CD4-positive, alpha-beta T cell treated with Interleukin-10 for 1 hour (primary cell): ENCODE measurements at regions not wholly inside any gene's neighbourhood (a gene's known extent, or its start where the extent isn't known, plus 50 kb on each side); places are given as distances from the start of the nearest gene placed in this dataset.

Source experiments
- DNase-seq: peaks from one replicate; pipeline ENCODE4 v3.0.0-alpha.2; 2020

DNA sequence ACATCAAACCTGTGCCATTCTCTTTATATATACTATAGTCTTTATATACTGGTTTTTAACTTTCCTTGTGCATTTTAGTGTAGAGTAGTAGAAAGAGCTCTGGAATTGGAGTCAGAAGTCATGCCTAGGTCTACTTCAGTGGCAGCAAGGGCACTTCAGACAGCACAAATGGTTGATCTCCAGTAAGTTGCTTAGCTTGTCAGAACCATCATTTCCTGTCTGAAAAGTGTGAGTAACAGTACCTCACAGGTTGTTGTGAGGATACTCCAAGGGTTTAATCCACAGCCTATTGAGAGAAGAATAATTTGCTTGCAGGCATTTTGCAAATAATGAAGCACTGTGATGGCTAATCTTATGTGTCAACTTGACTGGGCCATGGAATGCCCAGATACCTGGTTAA is 95.8 kb upstream of the NR4A3 start:
- no peak for DNase-seq

DNA sequence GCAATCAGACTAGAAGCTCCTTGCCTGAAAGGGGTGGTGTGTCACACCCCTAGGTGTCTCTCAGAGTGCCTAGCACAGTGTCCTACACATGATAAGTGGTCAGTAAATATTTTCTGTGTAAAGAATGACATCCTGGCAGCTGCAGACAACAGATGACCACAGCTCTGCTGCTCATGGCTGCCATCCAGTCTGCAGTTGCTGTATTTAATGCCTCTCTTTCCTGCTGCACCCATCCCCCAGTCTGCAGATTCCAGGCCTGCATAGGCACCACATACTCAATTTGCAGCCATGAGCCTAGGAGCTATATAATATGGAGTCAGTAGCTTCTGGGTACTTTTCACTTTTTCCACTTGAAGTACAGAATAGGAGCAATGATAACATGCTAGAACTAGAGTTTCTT is 94.9 kb upstream of the NR4A3 start:
- no peak for DNase-seq

GRCh38 chr9:99730062-99730461 is 91.6 kb upstream of the NR4A3 start:
- DNase-seq = no peak

- DNase-seq = no peak
Observed at GRCh38 chr9:99731950-99732349, 89.7 kb upstream of the NR4A3 start.

GRCh38 chr9:99732715-99733114 is 89.0 kb upstream of the NR4A3 start:
- DNase-seq = no peak

DNA sequence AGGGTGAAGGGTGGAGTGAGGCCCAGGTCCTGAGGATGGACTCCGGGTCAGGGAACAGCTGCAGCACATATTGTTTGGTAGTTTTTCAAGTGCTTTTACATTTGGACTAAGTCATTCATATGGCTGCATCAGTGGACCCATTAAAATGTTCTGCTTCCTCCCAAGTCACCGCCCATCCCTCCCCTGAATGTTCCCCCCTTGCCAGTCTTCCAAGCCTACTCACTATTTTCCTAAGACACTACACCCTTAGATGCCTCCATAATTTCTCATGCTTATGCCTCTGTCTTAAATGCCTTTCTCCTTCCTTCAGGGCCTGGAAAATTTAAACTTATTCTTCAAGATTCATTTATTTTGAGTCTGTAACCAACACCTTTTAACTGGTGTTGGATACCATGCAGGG is 86.6 kb upstream of the NR4A3 start:
- DNase-seq = no peak

DNA sequence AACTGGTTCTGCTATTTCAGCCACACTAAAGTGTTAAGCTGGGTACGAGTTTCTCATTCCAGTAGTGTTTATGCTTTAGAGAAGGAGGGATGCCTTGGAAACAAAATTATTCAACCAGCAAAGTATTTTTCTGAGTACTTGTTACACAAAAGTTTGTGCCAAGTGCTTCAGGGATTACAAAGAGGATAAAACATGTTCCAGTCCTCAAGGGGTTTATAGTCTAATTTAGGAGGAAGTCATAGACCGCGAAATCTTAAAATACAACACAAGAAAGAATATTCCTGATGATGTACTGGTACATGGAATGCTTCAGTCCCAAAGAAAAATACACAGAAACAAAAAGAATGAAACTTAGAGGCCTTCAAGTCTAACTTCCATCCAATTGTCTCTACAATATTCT is 85.4 kb upstream of the NR4A3 start:
- DNase-seq = no peak

DNA sequence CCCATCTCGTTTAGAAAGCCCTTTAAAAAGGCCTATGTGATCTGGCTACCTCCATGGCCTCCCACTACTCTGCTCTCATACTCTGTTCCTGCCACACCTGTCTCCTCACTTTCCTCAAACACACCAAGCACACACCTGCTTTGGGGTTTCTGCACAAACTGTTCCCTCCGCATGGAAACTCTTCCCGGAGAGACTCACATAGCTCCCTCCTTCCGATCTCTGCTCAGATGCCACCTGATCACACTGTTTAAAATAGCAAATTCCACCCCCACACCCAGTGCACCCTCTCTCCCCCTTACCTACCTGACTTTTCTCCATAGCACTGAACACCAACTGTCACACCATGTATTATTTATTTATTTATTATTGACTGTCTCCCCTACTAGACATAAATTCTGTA is 84.0 kb upstream of the NR4A3 start:
- no peak for DNase-seq

DNA sequence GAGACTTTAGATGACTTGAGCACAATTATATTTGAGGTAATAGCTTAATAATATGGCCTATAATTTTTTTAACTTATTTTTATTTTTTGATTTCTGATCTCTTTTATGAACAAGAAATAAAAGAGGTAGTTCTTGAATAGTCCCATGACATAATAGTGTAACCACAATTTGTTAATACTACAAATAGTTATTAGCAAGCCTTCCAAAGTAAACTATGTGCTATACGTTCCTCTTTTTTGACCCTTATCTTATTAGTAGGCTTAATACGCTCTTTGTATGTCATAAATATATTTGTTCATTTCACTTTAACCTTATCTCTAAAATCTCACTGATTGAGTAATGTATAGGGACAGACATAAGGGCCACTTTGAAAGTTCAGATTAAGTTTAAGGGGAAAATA is 78.7 kb upstream of the NR4A3 start:
- DNase-seq = no peak

DNA sequence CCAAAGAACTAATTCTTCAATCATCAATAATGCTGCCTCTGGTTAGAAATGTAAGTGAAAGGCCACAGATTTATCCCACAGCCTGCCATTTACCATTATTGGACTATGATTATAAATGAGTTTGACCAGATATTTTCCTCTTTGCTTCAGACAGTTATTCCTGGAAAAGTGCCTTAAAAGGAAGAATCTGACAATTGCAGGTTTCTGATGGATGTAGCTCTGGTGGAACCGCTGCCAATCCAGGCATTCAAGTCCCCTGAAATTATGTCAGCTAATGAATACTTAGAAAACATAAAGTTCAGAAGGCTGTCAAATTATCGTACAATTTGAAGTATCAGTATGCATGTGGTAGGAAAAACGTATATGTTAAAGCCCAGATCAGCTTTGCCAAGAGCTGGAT is 78.2 kb upstream of the NR4A3 start:
- DNase-seq = no peak

GRCh38 chr9:99744132-99744531 is 77.6 kb upstream of the NR4A3 start:
- DNase-seq = no peak

- no peak for DNase-seq
Observed at GRCh38 chr9:99745085-99745484, 76.6 kb upstream of the NR4A3 start.

DNA sequence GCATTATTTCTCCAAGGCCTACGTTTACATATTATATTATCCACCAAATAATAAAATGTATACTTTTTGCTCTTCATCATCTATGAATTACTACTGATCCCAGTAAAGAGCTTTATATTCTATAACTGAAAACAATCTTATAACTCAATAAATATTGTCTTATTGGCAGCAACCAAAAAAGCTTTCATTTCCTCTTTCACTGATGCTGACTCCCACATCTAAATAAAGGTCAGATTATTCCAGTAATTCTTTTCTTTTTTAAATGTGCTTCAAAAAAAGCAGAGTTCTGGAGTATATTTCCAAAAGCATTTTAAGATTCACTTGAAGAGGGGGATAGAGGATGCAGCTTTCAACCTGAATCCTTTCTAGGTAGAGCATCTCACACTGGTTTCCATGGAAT is 75.3 kb upstream of the NR4A3 start:
- DNase-seq = no peak

DNA sequence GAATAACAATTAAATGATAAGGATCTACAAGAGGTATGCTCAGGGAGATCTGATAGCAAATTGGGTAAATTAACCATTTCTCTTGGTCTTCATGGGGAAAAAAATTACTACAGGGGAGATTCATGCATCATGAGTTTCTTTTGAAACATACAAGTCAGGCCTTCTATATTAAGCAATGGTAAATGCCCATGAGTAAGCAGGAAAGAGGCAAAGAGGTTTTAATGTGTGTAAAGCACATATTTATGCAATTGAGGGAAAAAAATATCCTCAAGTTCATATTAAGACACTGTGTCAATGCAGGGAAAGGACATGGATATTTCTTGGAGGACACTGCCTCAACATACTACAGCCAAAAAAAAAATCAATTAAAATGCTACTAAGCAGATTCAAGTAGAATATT is 73.4 kb upstream of the NR4A3 start:
- DNase-seq = no peak

DNA sequence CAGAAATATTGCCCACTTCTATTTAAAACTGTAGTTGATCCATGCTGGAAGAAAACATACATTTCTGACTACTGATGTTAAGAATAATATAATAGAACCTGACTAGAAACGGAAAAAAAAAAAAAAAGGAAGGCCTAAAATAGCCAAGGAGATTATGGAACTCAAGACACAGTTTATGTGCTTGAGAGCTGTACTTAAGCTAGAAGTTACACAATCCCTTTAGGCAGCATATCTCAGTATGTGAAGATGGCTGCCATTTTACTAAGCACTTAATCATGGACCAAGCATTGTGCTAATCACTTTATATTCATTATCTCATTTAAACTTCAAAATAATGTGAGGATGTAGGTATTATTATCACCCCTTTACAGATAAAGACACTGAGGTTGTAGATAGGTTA is 73.0 kb upstream of the NR4A3 start:
- no peak for DNase-seq

GRCh38 chr9:99749641-99750040 is 72.0 kb upstream of the NR4A3 start:
- DNase-seq = no peak

DNA sequence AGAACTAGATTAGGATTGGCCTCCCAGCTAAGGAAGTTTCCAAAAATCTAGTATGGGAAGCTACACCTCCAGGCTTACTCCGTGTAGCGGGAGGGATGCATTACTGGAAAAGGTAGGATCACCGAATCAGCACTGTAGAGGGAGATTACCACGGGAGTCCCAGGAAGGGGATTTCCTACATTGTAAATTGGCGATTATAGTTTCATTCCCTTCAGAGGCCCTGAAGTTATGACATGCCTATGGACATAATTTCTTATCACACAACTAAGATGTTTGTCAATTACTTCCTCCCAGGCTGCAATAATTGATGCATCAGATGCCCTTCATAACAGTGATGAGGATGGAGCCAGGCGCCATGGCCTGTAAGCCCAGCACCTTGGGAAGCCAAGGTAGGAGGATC is 71.2 kb upstream of the NR4A3 start:
- DNase-seq = no peak

DNA sequence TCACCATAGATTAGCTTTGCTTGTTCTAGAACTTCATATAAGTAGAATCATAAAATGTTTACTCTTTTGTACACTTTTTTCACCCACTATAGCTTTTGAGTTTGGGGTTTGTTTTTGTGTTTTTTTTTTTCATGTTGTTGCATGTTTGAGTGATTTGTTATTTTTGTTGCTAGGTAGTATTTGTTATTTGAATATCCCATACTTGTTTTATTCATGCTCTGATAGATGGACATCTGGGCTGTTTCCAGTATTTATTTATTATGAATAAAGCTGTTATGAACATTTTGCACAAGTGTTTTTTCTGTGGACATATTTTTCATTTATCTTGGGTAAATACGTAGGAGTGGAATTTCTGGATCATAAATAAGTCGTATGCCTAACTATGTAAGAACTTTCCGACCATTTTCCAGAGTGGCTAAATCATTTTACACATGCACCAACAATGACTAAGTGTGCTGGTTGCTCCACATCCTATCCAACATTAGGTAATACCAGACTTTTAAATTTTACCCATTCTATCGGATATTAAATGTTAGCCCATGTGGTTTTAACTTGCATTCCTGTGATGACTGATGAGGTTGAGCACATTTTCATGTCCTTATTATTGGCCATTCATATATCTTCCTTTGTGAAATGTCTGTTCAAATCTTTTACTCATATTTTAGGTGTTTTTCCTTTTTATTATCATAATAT is 69.1 kb upstream of the NR4A3 start:
- no peak for DNase-seq

DNA sequence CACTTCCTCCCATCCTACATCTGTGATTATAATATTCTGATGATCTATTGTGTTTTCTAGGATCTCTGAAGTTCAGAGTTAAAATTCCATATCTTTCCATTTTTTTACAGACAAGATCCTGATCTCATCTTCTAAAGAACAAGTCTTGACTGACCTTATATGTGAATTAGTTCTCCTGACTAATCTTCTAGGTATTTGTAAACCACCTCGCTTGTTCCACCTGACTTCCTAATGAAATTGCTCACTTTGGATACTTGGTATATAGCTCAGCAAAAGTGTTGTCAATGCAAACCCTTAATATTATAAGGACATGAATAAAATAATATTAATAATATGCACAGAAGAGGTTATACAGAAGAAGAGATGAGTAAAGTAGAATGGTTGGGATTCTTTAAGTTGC is 68.2 kb upstream of the NR4A3 start:
- no peak for DNase-seq

DNA sequence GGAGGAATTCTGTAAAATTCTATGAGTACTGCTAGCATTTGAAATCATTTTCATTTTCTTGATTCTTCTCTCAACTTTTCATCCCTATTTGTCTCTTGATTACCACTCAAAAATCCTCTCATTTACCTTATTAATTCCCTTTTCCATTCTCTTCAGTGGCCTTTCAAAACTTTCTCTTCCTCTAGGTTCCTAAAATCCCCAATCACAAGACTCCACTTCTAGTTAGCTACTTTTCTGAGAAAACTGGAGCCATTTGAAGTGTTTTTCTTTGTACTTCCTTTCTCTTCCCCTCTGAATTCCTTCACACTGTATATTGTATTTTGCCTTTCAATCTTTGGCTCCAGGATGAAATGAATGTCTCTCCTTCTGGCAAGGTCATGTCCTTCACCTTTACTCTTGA is 61.3 kb upstream of the NR4A3 start:
- DNase-seq = no peak

DNA sequence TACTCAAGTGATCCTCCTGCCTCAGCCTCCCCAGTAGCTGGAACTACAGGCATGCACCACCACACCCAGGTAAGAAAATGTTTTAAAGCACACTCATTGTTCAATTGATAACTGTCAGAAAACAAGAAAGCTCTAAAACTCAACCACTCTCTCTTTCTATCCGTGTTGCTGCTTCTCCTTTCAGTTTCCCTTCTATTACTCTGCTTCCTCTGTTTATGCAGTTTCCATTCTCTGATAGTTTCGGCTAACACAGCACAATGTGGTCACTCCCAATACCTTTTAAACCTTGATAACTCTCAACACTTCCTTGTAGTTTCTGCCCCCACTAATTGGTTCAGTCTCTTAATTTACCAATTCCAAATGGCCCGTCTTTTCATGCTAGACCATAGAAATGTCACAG is 59.2 kb upstream of the NR4A3 start:
- DNase-seq = peak; percentile 3
